ENCODE measurements at regions not wholly inside any gene's neighbourhood (a gene's known extent, or its start where the extent isn't known, plus 50 kb on each side); places are given as distances from the start of the nearest gene placed in this dataset.

DNA sequence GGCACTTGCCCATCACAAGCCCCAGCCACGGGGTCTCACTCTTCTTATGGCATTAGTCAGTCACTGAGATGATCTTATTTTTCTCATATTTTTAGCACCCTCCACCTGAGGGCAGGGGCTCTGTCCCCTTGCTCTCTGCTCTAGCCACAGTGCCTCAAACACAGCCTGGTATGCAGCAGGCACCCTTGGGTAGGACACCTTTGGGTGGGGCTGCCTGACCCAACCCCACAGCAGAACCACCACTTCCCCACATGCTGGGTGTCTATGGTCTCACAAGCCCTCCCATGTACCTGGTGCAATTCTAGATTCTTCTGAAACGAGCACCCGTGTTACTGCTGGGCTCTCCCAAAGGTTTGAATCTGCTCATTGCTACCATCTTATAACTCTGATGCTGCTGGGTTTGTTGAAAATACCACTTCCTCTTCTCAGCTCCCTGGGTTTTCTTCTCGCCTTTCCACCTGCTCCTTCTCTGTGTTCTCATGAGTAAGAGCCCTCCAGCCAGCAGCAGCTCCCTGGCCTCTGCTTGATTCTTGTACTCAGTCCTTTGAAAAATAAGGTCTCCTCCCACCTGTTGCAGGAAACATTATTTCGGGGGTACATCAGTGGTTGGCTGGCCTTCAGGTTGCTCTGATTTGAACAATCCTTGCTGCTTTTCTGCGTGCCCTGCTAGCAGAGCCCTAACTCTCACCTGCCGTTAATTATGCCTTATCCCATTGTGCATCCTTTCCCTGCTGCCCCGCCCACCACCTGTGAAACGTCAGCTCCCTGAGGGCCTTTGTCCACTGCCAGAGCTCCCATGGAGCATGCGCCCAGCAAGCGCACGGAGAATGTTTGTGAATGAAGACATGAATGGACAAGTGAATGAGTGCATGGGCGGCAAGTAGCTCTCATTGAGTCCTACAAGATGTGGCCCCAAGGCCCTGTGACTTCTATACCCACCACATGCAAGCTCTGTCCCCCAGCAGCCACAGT lies 1181.6 kb downstream of the TBC1D22A start (continued):
- TF ChIP-seq, protein P1, sequence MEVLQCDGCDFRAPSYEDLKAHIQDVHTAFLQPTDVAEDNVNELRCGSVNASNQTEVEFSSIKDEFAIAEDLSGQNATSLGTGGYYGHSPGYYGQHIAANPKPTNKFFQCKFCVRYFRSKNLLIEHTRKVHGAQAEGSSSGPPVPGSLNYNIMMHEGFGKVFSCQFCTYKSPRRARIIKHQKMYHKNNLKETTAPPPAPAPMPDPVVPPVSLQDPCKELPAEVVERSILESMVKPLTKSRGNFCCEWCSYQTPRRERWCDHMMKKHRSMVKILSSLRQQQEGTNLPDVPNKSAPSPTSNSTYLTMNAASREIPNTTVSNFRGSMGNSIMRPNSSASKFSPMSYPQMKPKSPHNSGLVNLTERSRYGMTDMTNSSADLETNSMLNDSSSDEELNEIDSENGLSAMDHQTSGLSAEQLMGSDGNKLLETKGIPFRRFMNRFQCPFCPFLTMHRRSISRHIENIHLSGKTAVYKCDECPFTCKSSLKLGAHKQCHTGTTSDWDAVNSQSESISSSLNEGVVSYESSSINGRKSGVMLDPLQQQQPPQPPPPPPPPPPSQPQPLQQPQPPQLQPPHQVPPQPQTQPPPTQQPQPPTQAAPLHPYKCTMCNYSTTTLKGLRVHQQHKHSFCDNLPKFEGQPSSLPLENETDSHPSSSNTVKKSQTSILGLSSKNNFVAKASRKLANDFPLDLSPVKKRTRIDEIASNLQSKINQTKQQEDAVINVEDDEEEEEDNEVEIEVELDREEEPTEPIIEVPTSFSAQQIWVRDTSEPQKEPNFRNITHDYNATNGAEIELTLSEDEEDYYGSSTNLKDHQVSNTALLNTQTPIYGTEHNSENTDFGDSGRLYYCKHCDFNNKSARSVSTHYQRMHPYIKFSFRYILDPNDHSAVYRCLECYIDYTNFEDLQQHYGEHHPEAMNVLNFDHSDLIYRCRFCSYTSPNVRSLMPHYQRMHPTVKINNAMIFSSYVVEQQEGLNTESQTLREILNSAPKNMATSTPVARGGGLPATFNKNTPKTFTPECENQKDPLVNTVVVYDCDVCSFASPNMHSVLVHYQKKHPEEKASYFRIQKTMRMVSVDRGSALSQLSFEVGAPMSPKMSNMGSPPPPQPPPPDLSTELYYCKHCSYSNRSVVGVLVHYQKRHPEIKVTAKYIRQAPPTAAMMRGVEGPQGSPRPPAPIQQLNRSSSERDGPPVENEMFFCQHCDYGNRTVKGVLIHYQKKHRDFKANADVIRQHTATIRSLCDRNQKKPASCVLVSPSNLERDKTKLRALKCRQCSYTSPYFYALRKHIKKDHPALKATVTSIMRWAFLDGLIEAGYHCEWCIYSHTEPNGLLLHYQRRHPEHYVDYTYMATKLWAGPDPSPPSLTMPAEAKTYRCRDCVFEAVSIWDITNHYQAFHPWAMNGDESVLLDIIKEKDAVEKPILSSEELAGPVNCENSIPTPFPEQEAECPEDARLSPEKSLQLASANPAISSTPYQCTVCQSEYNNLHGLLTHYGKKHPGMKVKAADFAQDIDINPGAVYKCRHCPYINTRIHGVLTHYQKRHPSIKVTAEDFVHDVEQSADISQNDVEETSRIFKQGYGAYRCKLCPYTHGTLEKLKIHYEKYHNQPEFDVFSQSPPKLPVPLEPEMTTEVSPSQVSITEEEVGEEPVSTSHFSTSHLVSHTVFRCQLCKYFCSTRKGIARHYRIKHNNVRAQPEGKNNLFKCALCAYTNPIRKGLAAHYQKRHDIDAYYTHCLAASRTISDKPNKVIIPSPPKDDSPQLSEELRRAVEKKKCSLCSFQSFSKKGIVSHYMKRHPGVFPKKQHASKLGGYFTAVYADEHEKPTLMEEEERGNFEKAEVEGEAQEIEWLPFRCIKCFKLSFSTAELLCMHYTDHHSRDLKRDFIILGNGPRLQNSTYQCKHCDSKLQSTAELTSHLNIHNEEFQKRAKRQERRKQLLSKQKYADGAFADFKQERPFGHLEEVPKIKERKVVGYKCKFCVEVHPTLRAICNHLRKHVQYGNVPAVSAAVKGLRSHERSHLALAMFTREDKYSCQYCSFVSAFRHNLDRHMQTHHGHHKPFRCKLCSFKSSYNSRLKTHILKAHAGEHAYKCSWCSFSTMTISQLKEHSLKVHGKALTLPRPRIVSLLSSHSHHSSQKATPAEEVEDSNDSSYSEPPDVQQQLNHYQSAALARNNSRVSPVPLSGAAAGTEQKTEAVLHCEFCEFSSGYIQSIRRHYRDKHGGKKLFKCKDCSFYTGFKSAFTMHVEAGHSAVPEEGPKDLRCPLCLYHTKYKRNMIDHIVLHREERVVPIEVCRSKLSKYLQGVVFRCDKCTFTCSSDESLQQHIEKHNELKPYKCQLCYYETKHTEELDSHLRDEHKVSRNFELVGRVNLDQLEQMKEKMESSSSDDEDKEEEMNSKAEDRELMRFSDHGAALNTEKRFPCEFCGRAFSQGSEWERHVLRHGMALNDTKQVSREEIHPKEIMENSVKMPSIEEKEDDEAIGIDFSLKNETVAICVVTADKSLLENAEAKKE (CRISPR knock-in tag; IDR thresholded peaks at IDR 0.05): no peak
- TF ChIP-seq CREB1 (CRISPR knock-in tag; IDR thresholded peaks at IDR 0.05; ENCODE audit: low read depth) (no peak), NANOG (IDR thresholded peaks at IDR 0.05; ENCODE audit: borderline replicate concordance) (no peak)

DNA sequence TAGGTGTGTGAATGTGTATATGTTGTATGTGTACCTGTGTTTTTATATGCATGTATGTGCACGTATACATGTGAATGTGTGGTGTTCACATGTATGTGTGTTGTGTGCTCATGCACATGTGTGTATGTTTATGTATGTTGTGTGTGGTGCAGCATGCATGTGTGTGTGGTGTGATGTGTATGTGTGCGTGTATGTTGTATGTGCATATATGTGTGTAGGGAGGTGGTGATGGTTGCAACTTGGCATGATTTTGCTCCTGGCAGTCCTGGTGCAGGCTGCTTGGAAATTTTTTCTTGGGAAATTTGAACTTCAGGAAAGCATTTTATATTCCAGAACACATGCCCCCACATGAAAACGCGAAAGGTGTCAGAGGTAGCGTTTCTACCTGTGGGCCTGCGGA lies 1177.8 kb downstream of the TBC1D22A start:
- peaks cover 29% of the 10 kb centered on the region; the same call in 2 of the 3 replicates for H3K36me3 Mint-ChIP-seq (ENCODE audit: low read depth)
- no peaks in the 10 kb centered on the region for H3K27me3 ChIP-seq (ENCODE audit: insufficient read depth)
- ATAC-seq (no peak), DNase-seq (ENCODE audit: low spot score) (no peak)
- no peak overlapping the region for H3K27ac ChIP-seq (ENCODE audit: low read depth)
- TF ChIP-seq EZH2phosphoT487 (IDR thresholded peaks at IDR 0.05; ENCODE audit: unreplicated experiment) (no peak), EZH2 (IDR thresholded peaks at IDR 0.05; ENCODE audit: low read depth, unreplicated experiment) (no peak)
- TF ChIP-seq, protein P2, sequence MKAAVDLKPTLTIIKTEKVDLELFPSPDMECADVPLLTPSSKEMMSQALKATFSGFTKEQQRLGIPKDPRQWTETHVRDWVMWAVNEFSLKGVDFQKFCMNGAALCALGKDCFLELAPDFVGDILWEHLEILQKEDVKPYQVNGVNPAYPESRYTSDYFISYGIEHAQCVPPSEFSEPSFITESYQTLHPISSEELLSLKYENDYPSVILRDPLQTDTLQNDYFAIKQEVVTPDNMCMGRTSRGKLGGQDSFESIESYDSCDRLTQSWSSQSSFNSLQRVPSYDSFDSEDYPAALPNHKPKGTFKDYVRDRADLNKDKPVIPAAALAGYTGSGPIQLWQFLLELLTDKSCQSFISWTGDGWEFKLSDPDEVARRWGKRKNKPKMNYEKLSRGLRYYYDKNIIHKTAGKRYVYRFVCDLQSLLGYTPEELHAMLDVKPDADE (IDR thresholded peaks at IDR 0.05): no peak
- H3K36me3 ChIP-seq (ENCODE audit: insufficient read depth): no peaks in the 10 kb centered on the region
- no peak overlapping the region for H3K4me3 Mint-ChIP-seq
- no peak overlapping the region for H3K4me3 ChIP-seq
- no peaks in the 10 kb centered on the region for H3K4me1 ChIP-seq (ENCODE audit: insufficient read depth)
- no peaks in the 10 kb centered on the region for H3K79me2 ChIP-seq (replicated peaks; ENCODE audit: insufficient read depth)
- H3K27ac Mint-ChIP-seq: no peak overlapping the region
- H3K4me2 ChIP-seq: no peak overlapping the region
- no peaks in the 10 kb centered on the region; the same call in 2 of the 3 replicates for H3K4me1 Mint-ChIP-seq
- H3K9me2 ChIP-seq (ENCODE audit: insufficient read depth): no peaks in the 10 kb centered on the region
- no peaks in the 10 kb centered on the region for H3F3A ChIP-seq (replicated peaks; ENCODE audit: low read depth)
- peaks cover 90% of the 10 kb centered on the region for H3K9me3 Mint-ChIP-seq
- H4K20me1 ChIP-seq (replicated peaks; ENCODE audit: insufficient read depth): no peaks in the 10 kb centered on the region
- peaks cover 7% of the 10 kb centered on the region for H3K27me3 Mint-ChIP-seq (ENCODE audit: insufficient read depth, low read depth, poor library complexity)
- H2AFZ ChIP-seq: no peak overlapping the region

All from GM23338 (cell line).